ENCODE measurements at regions not wholly inside any gene's neighbourhood (a gene's known extent, or its start where the extent isn't known, plus 50 kb on each side); places are given as distances from the start of the nearest gene placed in this dataset.
A peak's percentile ranks its signal among the peaks of the same experiment; 100 is the strongest.
"Not testable (repeated sequence)": the region's sequence is repeated elsewhere in the genome, so short reads cannot be mapped to it uniquely, and the experiment has no call there.

DNA sequence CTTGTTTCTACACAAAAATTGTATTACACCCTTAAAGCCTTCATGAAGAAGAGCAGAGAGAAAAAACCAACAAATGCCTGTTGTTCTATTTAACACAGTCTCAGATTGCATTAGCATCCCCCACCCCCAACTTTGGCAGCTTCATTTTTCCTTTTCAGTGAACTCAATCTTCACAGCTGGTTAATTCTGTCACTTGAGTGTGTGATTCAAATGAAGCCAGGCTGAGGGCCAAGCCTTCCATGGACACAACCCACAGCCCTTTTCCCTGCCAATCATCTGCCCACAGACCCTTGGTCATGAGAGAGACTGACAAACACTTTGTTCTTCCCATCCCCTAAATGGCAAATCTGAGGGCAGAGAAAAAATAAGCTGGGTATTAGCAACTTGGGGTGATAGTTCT is 217.5 kb upstream of the NMUR2 start:
- peak; percentile 6 for DNase-seq

DNA sequence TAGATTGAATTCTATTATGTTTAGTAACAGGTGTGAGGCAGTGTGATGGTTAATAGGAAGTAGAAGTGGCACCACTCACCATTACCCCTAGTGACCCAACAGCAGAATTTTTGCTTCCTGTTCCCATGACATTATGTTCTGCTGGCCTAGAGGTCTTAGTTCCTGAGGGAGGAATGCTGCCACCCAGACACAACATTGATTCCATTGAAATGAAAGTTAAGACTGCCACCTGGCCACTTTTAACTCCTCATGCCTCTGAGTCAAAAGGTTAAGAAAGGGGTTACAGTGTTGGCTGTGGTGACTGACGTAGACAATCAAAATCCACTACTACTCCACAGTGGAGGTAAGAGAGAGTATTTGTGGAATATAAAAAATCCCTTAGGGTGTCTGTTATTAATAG is 218.9 kb upstream of the NMUR2 start:
- DNase-seq, result no peak

DNA sequence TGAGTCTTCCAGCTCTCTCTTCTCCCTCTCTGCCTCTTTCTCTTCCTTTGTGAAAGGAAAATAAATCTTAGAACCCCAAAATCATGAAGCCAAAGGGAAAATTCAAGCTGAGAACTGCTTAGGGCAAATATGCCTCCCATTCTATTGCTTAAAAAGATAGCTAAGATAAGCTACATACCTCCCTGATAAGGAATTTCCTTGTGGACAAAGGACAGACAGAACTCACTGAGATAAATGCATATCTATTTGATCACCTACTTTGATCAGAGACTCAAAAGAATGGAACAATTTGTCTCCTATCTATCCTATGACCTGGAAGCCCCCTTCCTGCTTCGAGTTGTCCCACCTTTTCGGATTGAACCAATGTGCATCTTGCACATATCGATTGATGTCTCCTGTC is 220.6 kb upstream of the NMUR2 start:
- no peak for DNase-seq

DNA sequence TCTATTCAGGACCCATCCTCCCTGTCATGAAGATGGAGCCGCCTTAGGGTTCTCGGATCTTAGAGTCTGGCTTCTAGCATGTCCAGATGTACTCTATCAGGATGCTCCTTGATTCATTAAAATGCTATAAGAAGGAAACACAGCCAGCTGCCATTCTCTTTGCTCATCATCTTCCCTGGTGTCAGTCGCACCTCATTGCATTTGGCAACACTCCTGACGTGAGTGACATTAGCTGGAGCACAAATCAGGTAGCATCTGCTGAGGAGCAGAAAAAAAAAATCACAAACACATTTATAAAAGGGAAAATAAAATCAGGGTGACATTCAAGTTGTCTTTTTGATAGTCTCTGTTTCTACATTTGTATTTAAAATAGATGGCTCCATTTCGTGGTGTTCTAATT is 226.1 kb upstream of the NMUR2 start:
- no peak for DNase-seq

DNA sequence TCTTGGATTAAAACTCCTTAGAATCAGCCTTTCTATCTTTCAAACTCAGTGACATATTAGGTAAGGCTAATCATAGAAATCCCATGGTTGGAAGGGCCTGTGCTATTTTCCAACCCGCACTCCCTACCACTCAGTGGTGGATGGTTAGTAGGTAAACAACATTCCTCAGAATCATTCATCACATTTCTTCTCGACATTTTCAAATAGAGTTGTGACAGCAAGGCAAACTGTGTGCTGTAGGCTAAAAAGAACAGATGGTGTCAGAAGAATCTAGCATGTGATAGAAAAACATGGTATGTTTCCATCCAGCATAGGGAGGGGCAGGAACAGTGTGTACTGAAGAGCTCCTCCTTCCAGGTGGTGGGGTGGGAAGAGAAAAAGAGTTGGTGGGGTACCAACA is 227.3 kb upstream of the NMUR2 start:
- DNase-seq, result no peak

DNA sequence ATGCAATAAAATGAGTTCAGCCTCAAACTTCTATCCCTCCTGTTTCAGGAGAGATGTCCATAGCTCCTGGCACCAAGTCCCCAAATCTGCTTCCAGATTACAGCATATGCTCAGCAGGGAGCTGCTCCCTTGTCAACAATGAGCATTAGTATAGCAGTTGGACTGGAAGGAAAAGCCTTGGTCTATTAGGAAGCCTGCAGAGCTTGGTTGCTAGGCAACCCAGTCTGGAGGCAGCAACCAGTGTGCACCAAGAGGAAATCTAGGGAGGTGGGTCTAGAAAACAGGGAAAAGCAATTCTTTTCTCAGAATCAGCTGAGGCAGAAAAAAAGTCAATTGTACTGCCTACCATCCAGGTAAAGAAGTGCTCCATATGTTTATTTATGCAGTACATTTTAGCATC is 229.5 kb upstream of the NMUR2 start:
- peak; percentile 94 for DNase-seq

DNA sequence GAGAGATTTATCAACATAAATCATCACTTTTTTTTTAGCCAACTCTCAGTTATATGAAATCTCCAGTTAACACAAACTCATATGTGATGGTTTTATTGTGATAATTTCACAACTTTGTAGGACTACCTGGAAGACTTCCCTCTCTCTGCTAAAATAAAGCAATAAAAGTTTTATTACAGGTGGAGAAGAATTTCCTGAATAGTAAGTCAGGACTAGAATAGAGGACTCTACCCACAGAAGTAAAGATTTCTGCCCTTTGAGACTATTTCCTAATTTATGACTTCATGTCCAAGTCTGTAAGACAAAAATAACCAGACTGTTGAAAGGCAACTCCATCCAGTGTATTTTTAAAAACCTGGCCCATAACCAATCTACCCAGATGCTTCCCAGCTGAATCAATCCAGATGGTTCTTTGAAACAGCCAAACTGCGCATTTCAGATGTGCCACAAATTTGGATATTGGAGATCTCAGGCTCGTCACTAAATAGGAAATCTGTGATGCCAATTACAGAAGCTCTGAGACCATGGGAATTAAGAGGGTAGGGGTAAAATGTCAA is 234.0 kb upstream of the NMUR2 start:
- DNase-seq, result no peak

DNA sequence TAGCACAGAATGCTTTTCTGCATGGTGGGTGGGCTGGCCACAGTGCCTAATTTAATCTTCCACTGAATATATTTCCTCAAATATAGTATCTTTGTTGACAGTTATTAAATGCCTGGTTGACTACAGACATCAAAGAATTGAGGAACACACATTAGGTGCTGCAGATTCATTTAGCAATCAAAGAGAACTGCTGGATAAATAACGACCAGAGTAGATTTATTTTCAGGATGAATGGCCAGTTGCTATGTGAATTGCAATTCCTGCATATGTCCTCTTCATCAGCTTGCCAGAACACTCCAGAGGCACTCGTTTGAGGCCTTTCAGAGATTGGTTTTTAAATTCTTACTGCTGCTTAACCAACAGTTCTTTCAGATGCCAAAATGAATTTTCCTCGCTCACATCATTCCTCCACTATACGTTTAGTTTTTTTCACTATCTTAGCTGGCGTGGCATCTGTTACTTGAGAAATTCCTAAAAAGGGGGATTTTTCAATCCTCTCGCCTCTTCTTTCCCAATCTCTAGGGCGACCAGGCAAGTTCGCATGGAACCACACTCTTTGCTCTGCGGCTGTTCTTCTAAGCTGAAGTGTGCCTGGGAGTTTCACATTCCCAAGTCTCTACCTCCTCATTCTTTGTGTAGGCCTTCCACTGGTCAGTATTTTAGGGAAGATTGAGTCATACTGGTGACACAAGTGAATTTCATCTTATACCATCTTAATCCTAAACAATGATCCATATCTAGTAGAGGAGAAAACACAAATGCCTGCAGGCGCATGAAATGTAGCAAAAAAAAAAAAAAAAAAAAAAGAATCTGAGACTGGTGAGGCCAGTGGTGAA is 237.1 kb upstream of the NMUR2 start:
- DNase-seq, result no peak

DNA sequence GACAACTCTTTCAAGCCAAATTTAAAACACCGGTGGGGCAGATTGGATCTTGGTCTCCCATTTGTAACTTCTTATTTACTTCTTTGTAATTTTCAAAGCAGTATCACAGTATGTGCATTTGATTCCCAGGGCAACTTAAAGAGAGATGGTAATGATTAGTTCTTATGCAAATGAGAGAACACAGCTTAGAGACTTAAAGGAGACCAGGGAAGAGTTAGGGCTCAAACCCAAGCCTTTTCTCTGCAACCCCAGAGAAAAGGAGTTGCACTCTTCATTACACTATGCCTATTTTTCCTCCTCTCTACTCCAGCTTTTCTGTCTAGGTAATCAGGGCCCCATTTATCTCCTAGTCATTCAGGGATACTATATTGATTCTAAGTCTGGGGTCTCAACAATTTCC is 237.8 kb upstream of the NMUR2 start:
- no peak for DNase-seq

DNA sequence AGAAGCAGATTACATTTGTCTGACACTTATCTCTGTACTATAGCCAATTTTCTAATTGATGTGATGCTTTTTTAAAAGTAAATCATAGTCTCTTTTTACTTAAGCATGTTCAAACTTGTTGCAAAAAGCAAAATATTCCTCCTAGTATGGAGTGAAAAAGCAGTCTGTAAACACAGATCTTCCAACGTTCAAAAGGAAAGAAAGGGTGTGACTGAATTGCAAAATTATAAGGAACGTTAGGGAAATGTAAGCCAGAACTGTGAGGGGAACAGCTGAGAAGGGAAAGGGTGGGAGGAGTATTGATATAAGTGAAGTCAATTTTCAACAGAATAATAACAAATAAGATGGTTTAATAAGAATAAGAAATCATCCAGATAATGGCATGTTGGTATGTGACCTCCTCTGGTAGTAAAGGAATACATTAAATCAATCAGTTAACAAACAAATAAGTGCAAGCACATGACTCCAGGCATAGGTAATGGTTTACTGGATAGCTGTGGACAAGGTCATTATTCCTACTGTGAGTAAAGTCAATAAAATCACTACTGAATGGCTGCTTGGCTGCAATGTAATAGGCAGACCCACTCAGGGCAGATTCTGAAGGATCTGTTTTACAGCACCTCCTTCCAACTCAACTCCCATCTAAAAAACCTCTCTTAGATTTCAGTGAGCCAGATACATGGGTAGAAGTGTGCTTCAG is 239.1 kb upstream of the NMUR2 start:
- no peak for DNase-seq

DNA sequence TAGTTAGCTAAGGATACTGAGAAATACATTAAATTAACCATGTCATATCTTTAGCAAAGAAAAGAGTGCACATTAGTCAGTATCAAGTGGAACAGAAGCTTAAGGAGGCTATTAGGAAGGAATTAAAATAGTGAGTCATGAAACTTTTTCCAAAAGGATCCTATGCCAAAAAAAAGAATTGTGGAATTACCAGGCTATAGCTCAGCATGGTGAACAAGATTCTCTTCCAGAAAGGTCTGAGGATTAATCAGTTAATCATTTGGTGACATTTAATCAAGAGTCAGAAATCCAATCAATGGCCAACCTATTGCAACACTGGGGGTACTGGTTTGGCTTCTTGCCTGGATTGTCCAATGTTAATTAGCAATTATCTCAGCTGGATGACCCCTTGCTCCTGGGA is 244.5 kb upstream of the NMUR2 start:
- DNase-seq, result peak; percentile 38

DNA sequence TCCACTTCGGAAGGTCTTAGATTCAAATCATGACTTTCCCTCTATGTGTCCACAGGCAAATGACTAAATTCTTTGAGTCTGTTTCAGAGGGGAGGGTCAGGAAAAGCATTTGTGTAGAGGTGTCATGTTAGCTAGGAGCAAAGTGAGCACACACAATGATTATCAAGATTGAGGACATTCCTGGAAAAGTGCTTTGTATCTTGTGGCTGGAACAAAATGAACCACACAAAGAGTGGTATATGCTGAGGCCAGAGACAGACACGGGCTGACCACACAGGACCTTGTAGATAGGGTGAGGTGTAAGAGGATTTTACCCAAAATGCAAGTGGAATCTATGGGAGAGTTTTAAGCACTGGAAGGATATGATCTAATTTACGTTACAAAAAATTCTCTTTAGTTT is 245.3 kb upstream of the NMUR2 start:
- no peak for DNase-seq

DNA sequence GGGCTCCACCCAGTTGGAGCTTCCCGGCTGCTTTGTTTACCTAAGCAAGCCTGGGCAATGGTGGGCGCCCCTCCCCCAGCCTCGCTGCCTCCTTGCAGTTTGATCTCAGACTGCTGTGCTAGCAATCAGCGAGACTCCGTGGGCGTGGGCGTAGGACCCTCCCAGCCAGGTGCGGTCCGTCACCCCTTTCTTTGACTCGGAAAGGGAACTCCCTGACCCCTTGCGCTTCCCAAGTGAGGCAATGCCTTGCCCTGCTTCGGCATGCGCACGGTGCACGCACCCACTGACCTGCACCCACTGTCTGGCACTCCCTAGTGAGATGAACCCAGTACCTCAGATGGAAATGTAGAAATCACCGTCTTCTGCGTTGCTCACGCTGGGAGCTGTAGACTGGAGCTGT is 254.4 kb upstream of the NMUR2 start:
- DNase-seq, result not testable (repeated sequence)

DNA sequence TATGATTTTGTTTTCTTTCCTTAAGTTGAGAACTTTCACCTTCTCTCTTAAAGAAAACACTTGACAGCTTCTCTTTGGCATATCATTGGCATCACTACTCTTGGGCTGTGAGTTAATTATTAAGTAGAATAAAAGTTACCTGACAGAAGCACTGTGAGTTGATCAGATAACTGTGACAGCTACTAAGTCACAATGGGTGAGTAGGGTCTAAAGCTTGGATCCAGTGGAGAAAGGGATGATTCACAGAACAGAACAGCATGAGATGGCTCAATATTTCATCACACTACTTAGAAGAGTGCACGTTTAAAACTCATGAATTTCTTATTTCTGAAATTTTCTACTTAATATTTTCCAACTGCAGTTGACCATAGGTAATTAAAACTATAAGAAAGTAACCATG is 268.5 kb upstream of the NMUR2 start:
- no peak for DNase-seq

DNA sequence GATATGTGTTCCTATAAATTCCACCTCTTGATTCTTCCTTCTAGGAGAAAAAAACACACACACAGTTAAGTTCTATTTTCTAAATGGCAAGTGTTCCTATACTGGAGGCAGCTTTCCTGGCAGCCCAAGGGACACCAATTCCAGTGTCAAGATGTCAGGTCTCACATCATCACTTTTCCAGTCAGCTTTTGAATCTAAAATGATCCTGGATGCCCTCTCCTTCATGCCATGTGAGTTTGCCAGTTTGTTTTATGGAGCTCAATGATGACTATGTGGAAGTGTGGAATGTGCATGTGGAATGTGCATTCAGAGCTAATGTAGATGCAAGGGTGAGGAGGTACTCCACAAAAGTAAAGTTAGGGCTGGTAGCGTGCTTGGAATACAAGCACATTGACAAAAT is 269.3 kb upstream of the NMUR2 start:
- DNase-seq, result no peak

DNA sequence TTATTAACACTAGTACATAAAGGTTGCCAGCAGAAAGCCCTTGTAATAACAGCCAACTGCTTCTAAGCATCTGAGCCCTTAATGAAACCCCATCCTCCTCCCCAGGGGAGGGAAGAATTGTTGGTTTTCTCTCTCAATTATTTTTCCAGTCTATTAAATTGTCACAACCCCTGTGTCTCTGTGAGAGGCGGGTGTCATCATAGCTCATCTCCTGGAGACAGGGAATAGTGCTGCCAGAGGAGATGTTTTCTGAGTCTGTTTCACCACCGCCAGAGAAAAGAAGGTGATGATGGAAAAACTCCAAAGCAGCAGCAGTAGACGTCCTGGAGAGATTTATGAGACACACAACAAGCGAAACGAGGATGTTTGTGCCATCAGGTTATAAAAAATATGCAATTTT is 271.1 kb upstream of the NMUR2 start:
- DNase-seq, result peak; percentile 78

DNA sequence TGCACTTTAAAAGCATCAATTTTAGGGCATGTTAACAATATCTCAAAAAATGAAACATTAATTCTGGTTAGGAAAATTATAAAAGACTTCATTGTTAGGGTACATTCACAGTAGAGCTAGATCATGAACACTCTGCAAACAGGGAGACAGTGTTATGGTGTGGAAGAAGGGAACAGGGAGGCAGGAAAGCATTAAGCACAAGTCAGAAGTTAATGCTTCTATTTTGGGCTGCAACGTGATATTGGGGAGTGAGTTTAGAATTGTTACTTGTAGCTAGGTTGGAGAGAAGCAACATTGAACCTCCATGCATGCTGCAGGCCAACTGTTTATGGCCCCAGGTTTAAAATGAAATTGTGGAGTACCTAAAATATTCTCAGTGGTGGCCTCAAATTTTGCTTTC is 278.1 kb upstream of the NMUR2 start:
- no peak for DNase-seq

DNA sequence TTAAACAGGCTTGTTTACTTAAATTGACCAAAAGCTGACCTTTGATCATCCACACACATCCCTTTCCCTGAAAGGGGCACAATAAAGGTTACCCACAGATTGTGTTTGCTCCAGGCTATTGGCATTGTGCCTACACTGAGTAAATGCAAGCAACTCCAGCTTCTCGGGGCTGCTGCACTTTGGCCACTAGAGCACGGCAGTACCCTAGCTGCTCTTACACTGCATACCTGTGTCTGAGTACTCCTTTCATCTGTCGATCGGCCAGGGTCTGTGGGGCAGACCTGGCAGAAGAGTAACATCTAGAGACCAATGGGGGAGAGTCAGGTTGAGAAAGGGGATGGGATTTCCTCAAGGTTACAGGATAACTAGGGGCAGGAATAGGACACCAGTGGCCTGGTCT is 281.9 kb upstream of the NMUR2 start:
- no peak for DNase-seq

DNA sequence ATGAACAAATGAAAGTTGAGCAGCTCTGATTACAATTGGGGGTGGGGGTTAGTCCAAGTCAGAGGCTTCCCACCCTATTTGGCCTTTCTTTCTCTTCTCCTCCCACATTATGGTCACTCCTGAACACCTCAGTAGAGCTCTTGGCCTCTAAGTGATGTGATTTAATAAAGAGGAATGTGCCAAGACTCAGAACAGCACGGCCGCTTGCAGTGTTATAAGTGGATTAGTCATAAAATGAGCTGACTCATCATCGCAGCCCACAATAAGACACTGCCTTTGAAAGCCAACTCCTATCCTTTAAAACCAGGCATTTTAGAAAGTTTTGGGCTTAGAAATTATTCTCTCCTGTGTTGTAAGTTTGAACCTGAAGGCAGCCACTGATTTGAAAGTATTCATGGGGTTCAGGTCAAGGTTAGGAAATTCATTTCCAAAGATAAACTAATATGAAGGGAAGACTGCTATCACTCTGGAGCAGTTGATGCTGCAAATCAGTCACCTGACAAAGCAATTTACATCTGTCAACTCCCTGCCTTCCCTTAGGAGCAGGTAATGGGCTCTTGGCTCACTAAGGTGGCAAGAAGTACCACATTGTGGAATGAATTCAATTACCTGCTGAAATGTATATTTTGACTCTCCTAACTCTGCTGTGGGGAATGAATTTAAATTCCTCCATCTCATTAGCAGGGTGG is 283.6 kb upstream of the NMUR2 start:
- no peak for DNase-seq

DNA sequence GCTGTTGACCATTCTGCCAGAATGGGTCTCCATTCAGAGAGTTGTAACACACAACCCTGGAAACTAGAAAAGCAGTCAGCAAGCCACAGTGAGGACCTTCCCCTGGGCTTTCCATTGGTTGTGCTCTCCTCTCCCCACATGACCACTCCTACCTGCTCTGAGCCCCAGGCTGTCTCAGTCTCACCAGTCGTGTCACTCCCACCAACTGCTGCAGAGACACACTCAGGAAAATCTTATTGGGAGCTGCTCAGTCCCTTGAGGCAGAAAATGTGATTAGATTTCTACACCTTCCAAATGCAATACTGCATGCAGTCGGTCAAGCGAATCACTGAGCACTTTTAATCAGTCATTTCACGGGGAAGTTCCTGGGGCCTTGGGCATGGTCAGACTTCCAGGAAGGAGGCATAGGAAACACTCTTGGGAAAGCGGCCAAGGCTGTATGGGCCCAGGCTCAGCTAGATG is 284.2 kb upstream of the NMUR2 start:
- no peak for DNase-seq

DNA sequence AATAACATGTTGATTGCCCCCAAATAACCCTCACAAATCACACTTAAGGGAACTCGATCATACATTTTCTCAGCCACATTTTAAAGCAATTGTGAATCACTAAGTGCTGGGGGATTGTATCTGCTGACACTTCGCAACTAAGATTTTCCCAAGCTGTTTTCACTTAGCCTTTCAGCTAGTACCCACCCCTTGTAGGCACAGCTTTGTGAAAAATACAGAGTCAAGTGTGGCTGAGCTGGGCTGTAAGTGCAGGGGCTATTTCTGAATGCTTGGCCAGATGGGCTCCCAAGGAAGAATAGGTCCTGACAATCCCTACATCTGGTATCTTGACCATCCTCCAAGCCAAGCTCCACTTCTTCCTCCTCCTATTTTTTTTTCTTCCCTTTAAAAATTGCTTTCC is 289.2 kb upstream of the NMUR2 start:
- DNase-seq, result no peak

DNA sequence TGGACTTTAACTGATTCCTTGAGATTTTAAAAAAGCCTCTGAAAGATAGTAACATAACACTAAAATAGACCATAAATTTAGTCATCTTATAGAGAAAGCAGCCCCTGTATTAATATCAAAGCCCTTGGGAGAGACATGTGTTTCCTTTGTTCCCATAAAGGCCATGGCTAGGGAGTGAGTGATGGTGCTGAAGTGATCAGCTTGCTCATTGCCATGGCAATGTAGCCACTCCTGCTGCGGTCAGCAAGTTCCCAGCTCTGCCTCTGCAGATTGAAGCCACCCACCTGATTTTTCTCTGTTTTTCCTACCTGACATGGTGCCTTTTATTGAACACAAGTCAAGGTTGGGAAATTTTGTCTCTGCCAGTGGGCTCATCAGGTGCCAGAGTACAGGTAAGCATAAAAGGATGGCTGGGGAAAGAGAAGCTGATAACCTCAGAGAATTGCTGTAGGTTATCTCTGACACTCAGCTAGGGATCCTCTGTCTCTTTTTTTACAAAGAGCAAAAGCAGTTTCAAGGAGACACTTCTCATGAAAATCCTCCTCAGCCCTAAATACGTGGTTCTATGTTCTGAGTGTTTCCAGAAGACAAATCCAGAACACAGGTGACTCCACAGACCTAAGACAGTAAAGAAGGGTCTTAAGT is 296.3 kb upstream of the NMUR2 start:
- no peak for DNase-seq

DNA sequence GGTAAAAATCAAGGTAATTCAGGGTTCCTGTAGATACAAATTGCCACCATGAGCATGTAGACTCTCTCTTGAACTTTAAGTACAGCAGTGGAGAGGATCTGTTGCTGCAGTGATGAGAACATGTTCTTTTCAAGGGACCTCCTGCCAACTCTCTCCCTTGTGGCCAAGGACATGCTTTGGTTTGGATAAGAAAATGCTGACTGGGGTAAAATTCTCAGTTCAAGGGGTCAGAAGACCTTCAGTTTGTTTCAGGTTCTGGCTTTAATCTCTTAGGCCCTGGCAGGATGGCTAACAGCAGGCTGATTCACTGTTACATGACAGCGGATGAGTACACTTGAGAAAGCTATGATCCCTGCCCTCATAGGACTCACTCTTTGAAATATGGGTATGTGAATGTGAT is 299.2 kb upstream of the NMUR2 start:
- no peak for DNase-seq
